ENCODE measurements at regions not wholly inside any gene's neighbourhood (a gene's known extent, or its start where the extent isn't known, plus 50 kb on each side); places are given as distances from the start of the nearest gene placed in this dataset.
"Not testable (repeated sequence)": the region's sequence is repeated elsewhere in the genome, so short reads cannot be mapped to it uniquely, and the experiment has no call there.

DNA sequence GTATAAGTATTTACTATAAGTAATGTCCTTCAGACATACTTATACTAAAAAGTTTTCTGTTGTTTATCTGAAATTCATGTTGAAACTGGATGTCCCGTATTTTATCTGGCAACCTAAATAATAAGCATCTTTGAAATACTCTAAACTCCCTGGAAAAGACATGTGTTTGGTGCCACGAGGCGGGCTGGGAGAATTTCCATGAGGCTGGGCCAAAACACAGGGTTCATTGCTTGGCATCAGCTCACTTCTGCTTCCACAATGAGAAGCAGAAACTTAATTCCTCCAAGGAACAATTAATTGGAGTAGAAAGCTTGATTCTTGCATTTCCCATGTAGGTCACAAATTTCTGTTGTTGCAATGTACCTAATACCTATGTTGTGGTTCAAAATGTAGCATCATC, 110.2 kb downstream of the PSMG1 start:
- Mint-ChIP-seq H3K27me3 (ENCODE audit: insufficient read depth, unreplicated experiment) (no peaks in the 10 kb centered on the region), H3K27ac (ENCODE audit: low read depth, unreplicated experiment) (no peak overlapping the region), H3K4me1 (ENCODE audit: insufficient read depth, unreplicated experiment) (no peaks in the 10 kb centered on the region), H3K9me3 (ENCODE audit: unreplicated experiment) (peaks cover 5% of the 10 kb centered on the region), H3K36me3 (ENCODE audit: insufficient read depth, unreplicated experiment) (no peaks in the 10 kb centered on the region), H3K4me3 (ENCODE audit: unreplicated experiment) (no peak overlapping the region)
- intact Hi-C loops (cut with micrococcal nuclease): no loop called here
- CTCF ChIA-PET: no interaction called here
- DNase-seq (ENCODE audit: unreplicated experiment): no peak
- POLR2A ChIA-PET: no interaction called here
- TF ChIP-seq, protein P1, sequence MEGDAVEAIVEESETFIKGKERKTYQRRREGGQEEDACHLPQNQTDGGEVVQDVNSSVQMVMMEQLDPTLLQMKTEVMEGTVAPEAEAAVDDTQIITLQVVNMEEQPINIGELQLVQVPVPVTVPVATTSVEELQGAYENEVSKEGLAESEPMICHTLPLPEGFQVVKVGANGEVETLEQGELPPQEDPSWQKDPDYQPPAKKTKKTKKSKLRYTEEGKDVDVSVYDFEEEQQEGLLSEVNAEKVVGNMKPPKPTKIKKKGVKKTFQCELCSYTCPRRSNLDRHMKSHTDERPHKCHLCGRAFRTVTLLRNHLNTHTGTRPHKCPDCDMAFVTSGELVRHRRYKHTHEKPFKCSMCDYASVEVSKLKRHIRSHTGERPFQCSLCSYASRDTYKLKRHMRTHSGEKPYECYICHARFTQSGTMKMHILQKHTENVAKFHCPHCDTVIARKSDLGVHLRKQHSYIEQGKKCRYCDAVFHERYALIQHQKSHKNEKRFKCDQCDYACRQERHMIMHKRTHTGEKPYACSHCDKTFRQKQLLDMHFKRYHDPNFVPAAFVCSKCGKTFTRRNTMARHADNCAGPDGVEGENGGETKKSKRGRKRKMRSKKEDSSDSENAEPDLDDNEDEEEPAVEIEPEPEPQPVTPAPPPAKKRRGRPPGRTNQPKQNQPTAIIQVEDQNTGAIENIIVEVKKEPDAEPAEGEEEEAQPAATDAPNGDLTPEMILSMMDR (IDR thresholded peaks at IDR 0.05; ENCODE audit: unreplicated experiment): no peak
- no TSS peak for BruUV-seq (replicated peaks)

DNA sequence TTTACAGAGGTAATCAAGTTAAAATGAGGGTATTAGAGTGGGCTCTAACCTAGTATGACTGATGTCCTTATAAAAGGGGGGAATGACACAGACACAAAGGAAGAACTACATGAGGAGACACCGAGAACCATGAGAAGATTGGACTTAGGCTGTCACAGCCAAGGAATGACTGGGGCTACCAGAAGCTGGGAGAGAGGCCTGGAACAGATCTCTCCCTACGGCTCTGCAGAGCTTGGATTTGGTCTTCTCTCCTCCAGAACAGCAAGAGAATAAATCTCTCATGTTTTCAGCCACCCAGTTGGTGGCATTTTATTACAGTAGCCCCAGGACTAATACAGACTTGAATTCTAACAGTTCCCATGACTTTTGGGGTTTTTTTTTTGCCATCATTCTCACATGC, 110.8 kb downstream of the PSMG1 start:
- no peaks in the 10 kb centered on the region for H3K4me1 Mint-ChIP-seq (ENCODE audit: insufficient read depth, unreplicated experiment)
- no peaks in the 10 kb centered on the region for H3K36me3 Mint-ChIP-seq (ENCODE audit: insufficient read depth, unreplicated experiment)
- no TSS peak for BruUV-seq (replicated peaks)
- TF ChIP-seq, protein P1 (IDR thresholded peaks at IDR 0.05; ENCODE audit: unreplicated experiment): no peak
- no peaks in the 10 kb centered on the region for H3K27me3 Mint-ChIP-seq (ENCODE audit: insufficient read depth, unreplicated experiment)
- H3K4me3 Mint-ChIP-seq (ENCODE audit: unreplicated experiment): no peak overlapping the region
- POLR2A ChIA-PET: no interaction called here
- intact Hi-C loops (cut with micrococcal nuclease): no loop called here
- H3K9me3 Mint-ChIP-seq (ENCODE audit: unreplicated experiment): peaks cover 5% of the 10 kb centered on the region
- no peak for DNase-seq (ENCODE audit: unreplicated experiment)
- no peak overlapping the region for H3K27ac Mint-ChIP-seq (ENCODE audit: low read depth, unreplicated experiment)
- CTCF ChIA-PET: interaction anchor here (0.9 to 1.3 kb wide), 2 partner anchors 11 to 565 kb away, joined by 3 to 4 read pairs; no protein-coding TSS in a partner anchor

DNA sequence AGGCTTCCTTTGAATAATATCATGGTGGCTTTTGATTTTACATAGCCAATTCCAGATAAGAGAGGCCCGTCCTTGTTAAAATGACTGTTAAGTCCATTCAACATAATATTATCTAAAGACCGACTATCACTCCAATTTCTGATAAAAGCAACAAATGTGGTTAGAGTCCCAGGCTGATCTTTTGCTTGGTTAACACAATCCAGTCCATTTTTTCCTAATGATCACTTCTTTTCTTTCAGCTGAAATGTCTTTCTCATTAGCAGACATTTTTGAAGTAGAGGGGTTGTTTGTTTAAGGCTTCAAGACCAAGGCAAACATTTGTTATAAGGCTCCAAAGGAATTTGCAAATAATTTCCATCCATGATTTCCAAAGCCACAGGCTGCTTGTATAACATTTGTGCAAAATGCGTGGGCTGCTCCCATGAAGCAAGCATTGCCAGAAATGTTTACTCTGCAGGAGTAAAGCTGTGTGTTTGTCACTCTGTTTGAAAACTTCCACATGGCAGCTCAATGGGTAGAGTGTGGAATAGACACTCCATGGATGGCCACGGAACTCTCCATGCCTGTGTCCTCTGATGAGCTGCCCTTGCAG, 111.5 kb downstream of the PSMG1 start:
- Mint-ChIP-seq H3K9me3 (ENCODE audit: unreplicated experiment) (peaks cover 5% of the 10 kb centered on the region), H3K4me3 (ENCODE audit: unreplicated experiment) (no peak overlapping the region), H3K27ac (ENCODE audit: low read depth, unreplicated experiment) (no peak overlapping the region), H3K36me3 (ENCODE audit: insufficient read depth, unreplicated experiment) (no peaks in the 10 kb centered on the region), H3K27me3 (ENCODE audit: insufficient read depth, unreplicated experiment) (no peaks in the 10 kb centered on the region), H3K4me1 (ENCODE audit: insufficient read depth, unreplicated experiment) (no peaks in the 10 kb centered on the region)
- no peak for DNase-seq (ENCODE audit: unreplicated experiment)
- ChIA-PET CTCF (interaction anchor here (0.9 to 1.3 kb wide), 3 partner anchors 12 to 565 kb away, joined by 3 to 4 read pairs (median 3); no protein-coding TSS in a partner anchor), POLR2A (interaction anchor here (1.1 kb wide), 1 partner anchor 11 kb away, joined by 3 read pairs; no protein-coding TSS in a partner anchor)
- no TSS peak for BruUV-seq (replicated peaks)
- intact Hi-C loops (cut with micrococcal nuclease): no loop called here
- TF ChIP-seq, protein P1 (IDR thresholded peaks at IDR 0.05; ENCODE audit: unreplicated experiment): no peak

DNA sequence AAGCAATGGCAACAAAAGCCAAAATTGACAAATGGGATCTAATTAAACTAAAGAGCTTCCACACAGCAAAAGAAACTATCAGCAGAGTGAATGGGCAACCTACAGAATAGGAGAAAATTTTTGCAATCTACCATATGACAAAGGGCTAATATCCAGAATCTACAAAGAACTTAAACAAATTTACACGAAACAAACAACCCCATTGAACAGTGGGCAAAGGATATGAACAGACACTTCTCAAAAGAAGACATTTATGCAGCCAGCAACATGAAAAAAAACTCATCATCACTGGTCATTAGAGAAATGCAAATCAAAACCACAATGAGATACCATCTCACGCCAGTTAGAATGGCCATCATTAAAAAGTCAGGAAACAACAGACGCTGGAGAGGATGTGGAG, 113.4 kb downstream of the PSMG1 start:
- H3K27me3 Mint-ChIP-seq (ENCODE audit: insufficient read depth, unreplicated experiment); DNase-seq (ENCODE audit: unreplicated experiment); H3K4me3 Mint-ChIP-seq (ENCODE audit: unreplicated experiment); intact Hi-C loops (cut with micrococcal nuclease); H3K9me3 Mint-ChIP-seq (ENCODE audit: unreplicated experiment); CTCF ChIA-PET; POLR2A ChIA-PET; H3K27ac Mint-ChIP-seq (ENCODE audit: low read depth, unreplicated experiment); BruUV-seq (replicated peaks); H3K4me1 Mint-ChIP-seq (ENCODE audit: insufficient read depth, unreplicated experiment); H3K36me3 Mint-ChIP-seq (ENCODE audit: insufficient read depth, unreplicated experiment): not testable (repeated sequence)
